ENCODE measurements at regions not wholly inside any gene's neighbourhood (a gene's known extent, or its start where the extent isn't known, plus 50 kb on each side); places are given as distances from the start of the nearest gene placed in this dataset.

DNA sequence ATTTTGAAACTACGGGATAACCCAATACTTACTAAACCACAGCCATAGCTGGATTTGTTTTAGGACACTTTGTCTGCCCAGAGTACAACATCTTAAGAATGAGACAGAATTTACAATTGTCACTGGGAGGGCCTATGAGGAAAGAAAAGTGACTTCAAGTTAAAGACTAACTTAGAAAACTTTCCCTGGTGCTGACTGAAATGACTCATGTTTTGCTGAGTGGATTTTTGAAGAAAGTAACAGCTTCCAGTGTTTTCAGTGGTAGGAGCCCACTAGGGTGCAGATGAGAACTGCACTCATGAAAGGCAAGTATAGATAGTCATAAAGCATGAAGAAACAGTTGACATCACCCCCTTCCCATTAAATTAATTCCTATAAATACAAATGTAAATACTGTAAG lies 988.2 kb upstream of the MAP3K7 start:
- Histone ChIP-seq H2AFZ (ENCODE audit: low read length) (no peak overlapping the region), H3K18ac (ENCODE audit: insufficient read length, low read depth, low read length) (no peak overlapping the region), H3T11ph (ENCODE audit: low read length) (no peak overlapping the region), H3K4ac (ENCODE audit: low read depth, low read length) (no peak overlapping the region), H3K79me2 (ENCODE audit: insufficient read depth, low read length) (no peaks in the 10 kb centered on the region), H4K5ac (ENCODE audit: insufficient read length, low read depth, low read length) (no peak overlapping the region), H4K20me1 (ENCODE audit: control insufficient read depth, insufficient read depth, insufficient read length) (no peaks in the 10 kb centered on the region), H2BK120ac (ENCODE audit: low read depth, low read length, poor library complexity, severe bottlenecking) (no peak overlapping the region), H2AK5ac (ENCODE audit: insufficient read length, low read length) (no peak overlapping the region), H3K4me1 (ENCODE audit: insufficient read depth, low read length) (no peaks in the 10 kb centered on the region), H3K9ac (ENCODE audit: extremely low read depth, insufficient read length, low read length) (no peak overlapping the region), H3K23ac (ENCODE audit: insufficient read length, low read depth, low read length) (no peak overlapping the region), H4K91ac (ENCODE audit: insufficient read length, low read depth, low read length) (no peak overlapping the region), H3K27me3 (ENCODE audit: insufficient read depth, low read length) (no peaks in the 10 kb centered on the region), H3K27ac (ENCODE audit: insufficient read length, low read depth, low read length) (no peak overlapping the region), H3K14ac (ENCODE audit: insufficient read depth, low read length) (no peak overlapping the region), H2BK20ac (ENCODE audit: low read depth, low read length, poor library complexity, severe bottlenecking) (no peak overlapping the region), H2BK5ac (ENCODE audit: insufficient read length, low read length) (no peak overlapping the region), H3K4me2 (ENCODE audit: insufficient read depth, insufficient read length, low read length) (no peak overlapping the region), H3K9me3 (ENCODE audit: control insufficient read depth, low read depth, low read length) (no peaks in the 10 kb centered on the region), H3K56ac (ENCODE audit: insufficient read length, low read depth, low read length) (no peak overlapping the region), H2BK12ac (ENCODE audit: insufficient read length, low read depth, low read length) (no peak overlapping the region), H3K79me1 (ENCODE audit: insufficient read depth, low read depth, low read length, poor library complexity, severe bottlenecking) (no peaks in the 10 kb centered on the region), H3K23me2 (ENCODE audit: insufficient read length, low read depth, low read length, poor library complexity, severe bottlenecking) (no peaks in the 10 kb centered on the region), H4K8ac (replicated peaks; ENCODE audit: insufficient read length, low read depth, low read length) (no peak overlapping the region), H2BK15ac (ENCODE audit: low read depth, low read length) (no peak overlapping the region)
- Mint-ChIP-seq H3K4me1 (peaks cover 0 to 2% of the 10 kb centered on the region in 2 experiments; a peak in 1 of 4 replicates), H3K36me3 (ENCODE audit: insufficient read depth in 1 of 3, low read depth in 3 of 3) (no peaks in the 10 kb centered on the region), H3K27me3 (ENCODE audit: low read depth) (no peaks in the 10 kb centered on the region), H3K9me3 (no peaks in the 10 kb centered on the region), H3K4me3 (no peak overlapping the region), H3K27ac (no peak overlapping the region)
- WGBS (ENCODE audit: extremely low coverage, insufficient read length, low lambda C conversion rate): no CpG with 5 or more reads among the region's 1 CpG
- TF ChIP-seq, protein P1, sequence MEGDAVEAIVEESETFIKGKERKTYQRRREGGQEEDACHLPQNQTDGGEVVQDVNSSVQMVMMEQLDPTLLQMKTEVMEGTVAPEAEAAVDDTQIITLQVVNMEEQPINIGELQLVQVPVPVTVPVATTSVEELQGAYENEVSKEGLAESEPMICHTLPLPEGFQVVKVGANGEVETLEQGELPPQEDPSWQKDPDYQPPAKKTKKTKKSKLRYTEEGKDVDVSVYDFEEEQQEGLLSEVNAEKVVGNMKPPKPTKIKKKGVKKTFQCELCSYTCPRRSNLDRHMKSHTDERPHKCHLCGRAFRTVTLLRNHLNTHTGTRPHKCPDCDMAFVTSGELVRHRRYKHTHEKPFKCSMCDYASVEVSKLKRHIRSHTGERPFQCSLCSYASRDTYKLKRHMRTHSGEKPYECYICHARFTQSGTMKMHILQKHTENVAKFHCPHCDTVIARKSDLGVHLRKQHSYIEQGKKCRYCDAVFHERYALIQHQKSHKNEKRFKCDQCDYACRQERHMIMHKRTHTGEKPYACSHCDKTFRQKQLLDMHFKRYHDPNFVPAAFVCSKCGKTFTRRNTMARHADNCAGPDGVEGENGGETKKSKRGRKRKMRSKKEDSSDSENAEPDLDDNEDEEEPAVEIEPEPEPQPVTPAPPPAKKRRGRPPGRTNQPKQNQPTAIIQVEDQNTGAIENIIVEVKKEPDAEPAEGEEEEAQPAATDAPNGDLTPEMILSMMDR (conservative IDR thresholded peaks at IDR 0.05): no peak
- no peak for DNase-seq

All from H9 (cell line).